RWPE2 (cell line): ENCODE measurements at regions not wholly inside any gene's neighbourhood (a gene's known extent, or its start where the extent isn't known, plus 50 kb on each side); places are given as distances from the start of the nearest gene placed in this dataset.

Experiments
- ATAC-seq: fragments of 200-7000 bp; cut with Tn5 transposase; 3 replicates; pipeline ENCODE4 v1.9.1; 2021; ENCODE audit warnings: low read depth
- DNase-seq: peaks from one replicate; pipeline ENCODE4 v3.0.0-alpha.2; 2020; ENCODE audit warnings: low spot score
- H3K27ac ChIP-seq: fragments of 450-650 bp; 2 replicates; pipeline ENCODE4 v1.5.1; 2017; ENCODE audit warnings: mild to moderate bottlenecking; ENCODE audit not compliant: poor library complexity, severe bottlenecking
- H3K27me3 ChIP-seq: fragments of 250-450 bp; sonication (Bioruptor Pico); 2 replicates; pipeline ENCODE4 v1.5.1; 2021; ENCODE audit warnings: mild to moderate bottlenecking, moderate library complexity; ENCODE audit not compliant: insufficient read depth, poor library complexity, severe bottlenecking
- H3K36me3 ChIP-seq: fragments of 250-450 bp; sonication (Bioruptor Pico); 2 replicates; pipeline ENCODE4 v1.5.1; 2020; ENCODE audit warnings: low read depth, mild to moderate bottlenecking, moderate library complexity
- H3K4me1 ChIP-seq: fragments of 250-450 bp; sonication (Bioruptor Pico); 2 replicates; pipeline ENCODE4 v1.5.1; 2021; ENCODE audit warnings: mild to moderate bottlenecking, moderate library complexity; ENCODE audit not compliant: insufficient read depth, poor library complexity, severe bottlenecking
- H3K4me3 ChIP-seq: fragments of 250-450 bp; sonication (Bioruptor Pico); 2 replicates; pipeline ENCODE4 v1.5.1; 2021; ENCODE audit warnings: mild to moderate bottlenecking, moderate library complexity; ENCODE audit not compliant: severe bottlenecking
- H3K9me3 ChIP-seq: fragments of 250-450 bp; sonication (Bioruptor Pico); 2 replicates; pipeline ENCODE4 v1.5.1; 2021; ENCODE audit warnings: mild to moderate bottlenecking, moderate library complexity; ENCODE audit not compliant: severe bottlenecking
- CTCF ChIP-seq: fragments of 450-650 bp; IDR thresholded peaks from one replicate; pipeline ENCODE4 v1.5.1; 2017; ENCODE audit warnings: mild to moderate bottlenecking, moderate library complexity; ENCODE audit not compliant: poor library complexity, severe bottlenecking

- Histone ChIP-seq H3K9me3 (no peaks in the 10 kb centered on the region), H3K4me1 (no peaks in the 10 kb centered on the region), H3K27me3 (no peaks in the 10 kb centered on the region), H3K27ac (no peak overlapping the region), H3K4me3 (no peak overlapping the region), H3K36me3 (no peaks in the 10 kb centered on the region)
- TF ChIP-seq CTCF, result no peak
- DNase-seq (no peak), ATAC-seq (no peak)
Observed at GRCh38 chr3:177569193-177569592, 371.9 kb upstream of the TBL1XR1 start.

DNA sequence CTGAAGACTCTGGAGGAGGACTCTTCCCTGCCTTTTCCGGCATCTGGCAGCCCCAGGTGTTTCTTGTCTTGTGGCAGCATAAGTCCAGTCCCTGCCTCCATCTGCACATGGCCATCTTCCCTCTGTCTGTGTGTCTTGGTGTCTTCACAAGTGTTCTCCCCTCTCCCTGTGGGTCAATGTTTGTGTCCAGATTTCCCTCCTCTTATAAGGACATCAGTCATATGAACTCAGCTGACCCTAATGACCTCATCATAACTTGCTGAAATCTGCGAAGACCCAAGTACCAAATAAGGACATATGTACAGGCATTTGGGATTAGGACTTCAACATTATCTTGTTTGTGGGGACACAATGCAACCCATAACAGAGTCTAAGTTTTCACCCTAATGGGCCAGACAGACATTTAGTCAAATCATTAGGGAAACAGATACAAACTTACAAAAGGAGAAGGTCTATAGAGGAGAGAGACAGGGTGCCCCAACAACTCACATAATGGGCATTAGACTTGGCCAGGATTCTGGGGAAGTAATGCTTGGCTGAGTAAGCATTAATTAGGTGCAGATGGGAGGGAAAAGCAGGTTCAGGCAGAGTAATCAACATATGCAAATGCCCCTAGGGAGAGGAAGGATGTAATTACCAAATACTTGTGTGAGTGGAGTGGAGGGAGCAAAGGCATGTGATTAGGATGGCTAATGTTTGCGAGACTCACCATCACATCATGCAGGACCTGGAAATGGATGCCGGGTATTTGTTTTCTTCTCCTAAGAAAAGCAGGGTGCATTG, 372.8 kb upstream of the TBL1XR1 start:
- no peak for TF ChIP-seq CTCF
- Histone ChIP-seq H3K27ac (no peak overlapping the region), H3K27me3 (no peaks in the 10 kb centered on the region), H3K4me3 (no peak overlapping the region), H3K4me1 (no peaks in the 10 kb centered on the region), H3K9me3 (no peaks in the 10 kb centered on the region), H3K36me3 (no peaks in the 10 kb centered on the region)
- no peak for DNase-seq
- no peak for ATAC-seq

GRCh38 chr3:177571271-177571943, 374.1 kb upstream of the TBL1XR1 start:
- H3K27ac ChIP-seq, result no peak overlapping the region

GRCh38 chr3:177571944-177572315, 374.6 kb upstream of the TBL1XR1 start:
- no peak for DNase-seq
- Histone ChIP-seq H3K27me3 (no peaks in the 10 kb centered on the region), H3K9me3 (no peaks in the 10 kb centered on the region), H3K4me1 (no peaks in the 10 kb centered on the region), H3K4me3 (no peak overlapping the region), H3K36me3 (no peaks in the 10 kb centered on the region), H3K27ac (no peak overlapping the region)
- no peak for TF ChIP-seq CTCF
- no peak for ATAC-seq

More at GRCh38 chr3:177571271-177571943, 374.1 kb upstream of the TBL1XR1 start:
- no peaks in the 10 kb centered on the region for H3K27me3 ChIP-seq
- no peaks in the 10 kb centered on the region for H3K36me3 ChIP-seq
- H3K4me1 ChIP-seq, result no peaks in the 10 kb centered on the region
- H3K9me3 ChIP-seq, result no peaks in the 10 kb centered on the region
- TF ChIP-seq CTCF, result no peak
- no peak overlapping the region for H3K4me3 ChIP-seq
- DNase-seq (no peak), ATAC-seq (no peak)

GRCh38 chr3:177574222-177574856, 377.1 kb upstream of the TBL1XR1 start:
- Histone ChIP-seq H3K9me3 (no peaks in the 10 kb centered on the region), H3K36me3 (no peaks in the 10 kb centered on the region), H3K27me3 (no peaks in the 10 kb centered on the region), H3K27ac (no peak overlapping the region), H3K4me3 (no peak overlapping the region), H3K4me1 (no peaks in the 10 kb centered on the region)
- ATAC-seq (0 out of 3 replicates have a peak, but pooled peaks have one; percentile 31), DNase-seq (no peak)
- TF ChIP-seq CTCF, result no peak
